Epithelial cell of proximal tubule (primary cell): ENCODE measurements at regions not wholly inside any gene's neighbourhood (a gene's known extent, or its start where the extent isn't known, plus 50 kb on each side); places are given as distances from the start of the nearest gene placed in this dataset.

Experiments
- DNase-seq: peaks from one replicate; pipeline ENCODE4 v3.0.0-alpha.2; 2011; ENCODE audit warnings: low read depth
- H3K4me3 ChIP-seq: 2 replicates; pipeline ENCODE4 v1.5.1; 2011; ENCODE audit warnings: low read depth, mild to moderate bottlenecking, low read length
- CTCF ChIP-seq: conservative IDR thresholded peaks from 2 replicates; pipeline ENCODE4 v1.5.1; 2012; ENCODE audit warnings: low read depth, mild to moderate bottlenecking, low read length

GRCh38 chr2:236816197-236817170, 246.9 kb downstream of the ACKR3 start:
- no peak overlapping the region for H3K4me3 ChIP-seq
- DNase-seq: no peak
- TF ChIP-seq CTCF: no peak

- no peak for TF ChIP-seq CTCF
- H3K4me3 ChIP-seq: no peak overlapping the region
- no peak for DNase-seq
Measured at GRCh38 chr2:236818281-236819045, 248.8 kb downstream of the ACKR3 start.

- DNase-seq: no peak
- no peak for TF ChIP-seq CTCF
Measured at GRCh38 chr2:236819275-236820002, 249.8 kb downstream of the ACKR3 start.

GRCh38 chr2:236820763-236821344, 251.2 kb downstream of the ACKR3 start:
- DNase-seq: no peak
- no peak for TF ChIP-seq CTCF
- no peak overlapping the region for H3K4me3 ChIP-seq

More at GRCh38 chr2:236819275-236820002, 249.8 kb downstream of the ACKR3 start:
- H3K4me3 ChIP-seq: no peak overlapping the region

GRCh38 chr2:236823041-236823629, 253.5 kb downstream of the ACKR3 start:
- no peak for TF ChIP-seq CTCF

GRCh38 chr2:236823963-236824362, 254.3 kb downstream of the ACKR3 start:
- TF ChIP-seq CTCF: no peak
- H3K4me3 ChIP-seq: no peak overlapping the region
- DNase-seq: no peak

More at GRCh38 chr2:236823041-236823629, 253.5 kb downstream of the ACKR3 start:
- H3K4me3 ChIP-seq: no peak overlapping the region
- no peak for DNase-seq
